ENCODE measurements at regions not wholly inside any gene's neighbourhood (a gene's known extent, or its start where the extent isn't known, plus 50 kb on each side); places are given as distances from the start of the nearest gene placed in this dataset.

- no peak for TF ChIP-seq POLR2A (IDR thresholded peaks at IDR 0.05; ENCODE audit: extremely low read depth, insufficient read length)
- TF ChIP-seq MYC (IDR thresholded peaks at IDR 0.05; ENCODE audit: low read depth, low read length): no peak
- no peak for DNase-seq (ENCODE audit: low read depth)
- H3K4me3 ChIP-seq (ENCODE audit: low read depth, low read length): no peak overlapping the region
These were observed 181.8 kb downstream of the ZNF281 start for GRCh38 chr1:200228081-200228480.
